Esophagus squamous epithelium (tissue), 5 donors: ENCODE measurements at regions not wholly inside any gene's neighbourhood (a gene's known extent, or its start where the extent isn't known, plus 50 kb on each side); places are given as distances from the start of the nearest gene placed in this dataset.

Experiments used
- DNase-seq: peaks from one replicate; lab custom pipeline; 2025; lab: John Stamatoyannopoulos, UW
- H3K27ac ChIP-seq, 4 donors: fragments of 200-600 bp; sonication (generic); one replicate each; pipeline ENCODE4 v1.5.1; 2016 to 2019; ENCODE audit warnings: mild to moderate bottlenecking in 1 of 4
- H3K27me3 ChIP-seq, 4 donors: fragments of 200-600 bp; sonication (generic); 1 replicate in 3 of 4; 2 replicates in 1 of 4; pipeline versions ENCODE4 v1.5.1 to v1.6.0; 2017 to 2021; ENCODE audit warnings: antibody characterized with exemption in 1 of 4
- H3K36me3 ChIP-seq, 3 donors: fragments of 200-600 bp; sonication (generic); one replicate each; pipeline ENCODE4 v1.5.1; 2016 to 2019
- H3K4me1 ChIP-seq, 3 donors: fragments of 200-600 bp; sonication (generic); one replicate each; pipeline ENCODE4 v1.5.1; 2017 to 2019
- H3K4me3 ChIP-seq, 4 donors: fragments of 200-600 bp; sonication (generic); 1 replicate in 3 of 4; 2 replicates in 1 of 4; pipeline ENCODE4 v1.5.1; 2016 to 2019; ENCODE audit warnings: mild to moderate bottlenecking in 2 of 4, moderate library complexity in 1 of 4
- H3K9me3 ChIP-seq, 3 donors: fragments of 200-600 bp; sonication (generic); one replicate each; pipeline ENCODE4 v1.5.1; 2016 to 2019
- CTCF ChIP-seq, 6 experiments: fragments of 450-650 bp in 4 of 6; fragments of 200-600 bp in 2 of 6; sonication (generic) in 2 of 6; IDR thresholded peaks; one replicate each; pipeline ENCODE4 v1.5.1; 2016 to 2019; ENCODE audit warnings: antibody characterized with exemption in 6 of 6, mild to moderate bottlenecking in 4 of 6, moderate library complexity in 4 of 6
- POLR2A ChIP-seq, 4 donors: fragments of 450-650 bp; IDR thresholded peaks; one replicate each; pipeline ENCODE4 v1.6.1; 2017; ENCODE audit warnings: antibody characterized with exemption in 4 of 4, mild to moderate bottlenecking in 4 of 4, moderate library complexity in 3 of 4
- WGBS, 2 donors: methylation state at CpG; one replicate each; pipeline ENCODE4 v1.1.5; 2018; 5-methylcytosine and 5-hydroxymethylcytosine counted together
- intact Hi-C: fragments of 100-400 bp; cut with DNase I; formaldehyde crosslinking; loops from one replicate; pipeline ENCODE4 v1.15.0; 2022
- donor health status: DM: yes; HTN: yes; CAD: no.

DNA sequence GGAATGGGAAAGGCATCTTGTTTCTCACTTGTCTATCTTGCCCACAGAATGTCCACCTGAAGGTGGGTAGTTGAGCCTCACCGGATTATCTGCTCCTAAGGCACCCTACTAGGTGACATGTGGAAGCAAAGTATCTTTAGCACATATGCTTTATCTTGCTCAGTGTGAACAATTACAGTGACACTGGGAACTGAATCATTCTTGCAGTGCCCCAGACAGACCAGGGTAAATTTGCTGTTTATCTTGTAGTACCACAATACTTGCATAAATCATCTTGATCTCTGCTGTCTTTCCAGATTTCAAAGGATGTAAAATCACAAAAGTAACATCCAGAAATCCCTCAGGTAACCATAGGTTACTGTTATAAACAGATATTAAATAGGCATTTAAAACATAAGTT is 930.0 kb upstream of the INTU start:
- Histone ChIP-seq H3K27ac (no peak overlapping the region), H3K9me3 (peaks cover 0 to 3% (median 0%) of the 10 kb centered on the region in 3 donors)

GRCh38 chr4:126705266-126705665 is 927.5 kb upstream of the INTU start:
- H3K9me3 ChIP-seq: peaks cover 0 to 3% (median 0%) of the 10 kb centered on the region in 3 donors
- H3K36me3 ChIP-seq: no peaks in the 10 kb centered on the region
- intact Hi-C loops: no loop called here
- H3K27me3 ChIP-seq: peaks cover 0 to 16% (median 0%) of the 10 kb centered on the region in 4 donors
- no peak for TF ChIP-seq POLR2A (IDR thresholded peaks at IDR 0.05)
- no peak for TF ChIP-seq CTCF (IDR thresholded peaks at IDR 0.05)
- peaks cover 0 to 10% (median 0%) of the 10 kb centered on the region in 3 donors for H3K4me1 ChIP-seq
- no peak overlapping the region for H3K27ac ChIP-seq
- H3K4me3 ChIP-seq: no peak overlapping the region
- DNase-seq: no peak
- WGBS, 2 donors: 68 to 85% methylated on average over 3 of the region's 3 CpGs

More for the DNA sequence above, 930.0 kb upstream of the INTU start:
- TF ChIP-seq CTCF (IDR thresholded peaks at IDR 0.05) (no peak), POLR2A (IDR thresholded peaks at IDR 0.05) (no peak)
- Histone ChIP-seq H3K4me1 (peaks cover 0 to 5% (median 0%) of the 10 kb centered on the region in 3 donors), H3K36me3 (no peaks in the 10 kb centered on the region), H3K4me3 (no peak overlapping the region), H3K27me3 (peaks cover 0 to 9% (median 0%) of the 10 kb centered on the region in 4 donors)
- no peak for DNase-seq
- intact Hi-C loops: no loop called here
- WGBS, 2 donors: 70 to 88% methylated on average over 1 of the region's 1 CpG

DNA sequence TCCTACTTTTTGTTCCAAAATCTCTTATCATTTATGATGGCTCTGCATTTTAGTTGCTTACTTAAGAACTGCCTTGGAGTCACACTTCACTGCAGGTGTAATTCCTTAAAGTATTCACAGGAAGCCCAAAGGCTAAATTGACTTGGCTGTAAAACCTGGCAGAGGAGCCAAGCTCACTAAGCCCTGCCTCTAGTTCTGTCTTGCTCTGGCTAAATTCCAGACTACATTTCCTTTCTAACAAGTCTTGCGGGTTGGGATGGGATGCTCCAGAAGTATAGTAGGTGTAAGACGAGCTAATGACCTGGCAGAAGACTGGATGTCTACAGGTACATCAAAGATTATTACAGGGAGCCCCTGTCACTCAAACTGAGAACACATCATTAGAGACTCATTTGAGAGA is 924.0 kb upstream of the INTU start:
- H3K36me3 ChIP-seq: no peaks in the 10 kb centered on the region
- H3K4me3 ChIP-seq: no peak overlapping the region
- WGBS, 2 donors: 27 to 61% methylated on average over 2 of the region's 2 CpGs
- peaks cover 0 to 21% (median 2%) of the 10 kb centered on the region in 4 donors for H3K27me3 ChIP-seq
- intact Hi-C loops: no loop called here
- DNase-seq: no peak
- H3K4me1 ChIP-seq: peaks cover 0 to 10% (median 0%) of the 10 kb centered on the region in 3 donors
- H3K27ac ChIP-seq: no peak overlapping the region
- H3K9me3 ChIP-seq: peaks cover 0 to 3% (median 0%) of the 10 kb centered on the region in 3 donors
- no peak for TF ChIP-seq CTCF (IDR thresholded peaks at IDR 0.05)
- TF ChIP-seq POLR2A (IDR thresholded peaks at IDR 0.05): no peak

GRCh38 chr4:126710935-126711334 is 921.8 kb upstream of the INTU start:
- no peak for DNase-seq
- H3K9me3 ChIP-seq: no peaks in the 10 kb centered on the region
- peaks cover 0 to 17% (median 2%) of the 10 kb centered on the region in 4 donors for H3K27me3 ChIP-seq
- no peak overlapping the region for H3K4me3 ChIP-seq
- no peak overlapping the region for H3K27ac ChIP-seq
- no peak for TF ChIP-seq CTCF (IDR thresholded peaks at IDR 0.05)
- no peak for TF ChIP-seq POLR2A (IDR thresholded peaks at IDR 0.05)
- intact Hi-C loops: no loop called here
- H3K36me3 ChIP-seq: no peaks in the 10 kb centered on the region
- peaks cover 0 to 10% (median 0%) of the 10 kb centered on the region in 3 donors for H3K4me1 ChIP-seq

DNA sequence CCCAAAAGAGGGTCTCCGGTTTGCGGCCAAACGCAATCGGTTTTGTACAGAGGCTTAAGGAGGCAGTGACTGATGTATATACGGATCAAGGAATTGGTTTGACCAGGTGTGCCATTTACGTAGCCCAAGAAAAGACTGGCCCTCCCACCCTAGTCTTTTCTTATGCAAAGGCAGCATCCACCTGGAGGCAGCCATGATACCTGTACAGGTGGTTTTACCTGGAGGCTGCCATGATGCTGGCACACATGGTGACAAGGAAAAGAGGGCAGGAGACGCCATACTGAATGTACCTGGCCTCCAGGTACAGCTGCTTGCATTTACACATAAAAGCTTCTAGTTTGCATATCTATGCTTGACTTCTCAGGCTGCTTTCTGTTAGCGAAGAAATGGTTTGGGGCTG is 917.7 kb upstream of the INTU start:
- WGBS, 2 donors: 88 to 94% methylated on average over 8 of the region's 8 CpGs
- Histone ChIP-seq H3K4me1 (no peaks in the 10 kb centered on the region), H3K27ac (no peak overlapping the region), H3K27me3 (peaks cover 0 to 9% (median 2%) of the 10 kb centered on the region in 4 donors), H3K36me3 (no peaks in the 10 kb centered on the region), H3K4me3 (no peak overlapping the region), H3K9me3 (no peaks in the 10 kb centered on the region)
- DNase-seq: no peak
- TF ChIP-seq CTCF (IDR thresholded peaks at IDR 0.05) (no peak), POLR2A (IDR thresholded peaks at IDR 0.05) (no peak)
- intact Hi-C loops: no loop called here
